Cardiac fibroblast (primary cell): ENCODE measurements at regions not wholly inside any gene's neighbourhood (a gene's known extent, or its start where the extent isn't known, plus 50 kb on each side); places are given as distances from the start of the nearest gene placed in this dataset.

Source experiments
- DNase-seq, 2 donors: peaks; one replicate each; pipeline versions ENCODE4 v3.0.0 to v3.0.0-alpha.2; 2010; ENCODE audit warnings: low read depth in 2 of 2
- H3K4me3 ChIP-seq, 2 donors: replicated peaks in 1 of 2; 1 replicate in 1 of 2; 2 replicates in 1 of 2; pipeline ENCODE4 v1.5.1; 2011; ENCODE audit warnings: low read depth in 2 of 2, low read length in 2 of 2, mild to moderate bottlenecking in 2 of 2, moderate library complexity in 1 of 2
- CTCF ChIP-seq: IDR thresholded peaks from one replicate; pipeline ENCODE4 v1.5.1; 2011; ENCODE audit warnings: low read depth, mild to moderate bottlenecking, low read length, inconsistent platforms

- DNase-seq = no peak
- no peak for TF ChIP-seq CTCF
- no peak overlapping the region for H3K4me3 ChIP-seq
These were observed 53.0 kb upstream of the CA12 start for GRCh38 chr15:63434576-63435186.

- no peak for TF ChIP-seq CTCF
- H3K4me3 ChIP-seq = no peak overlapping the region
- no peak for DNase-seq
These were observed 53.7 kb upstream of the CA12 start for GRCh38 chr15:63435204-63435820.

- no peak overlapping the region for H3K4me3 ChIP-seq
- TF ChIP-seq CTCF = no peak
- no peak for DNase-seq
These were observed 54.7 kb upstream of the CA12 start for GRCh38 chr15:63436341-63436740.

GRCh38 chr15:63436872-63437375, 55.3 kb upstream of the CA12 start:
- DNase-seq = peak; percentile 88 to 89
- TF ChIP-seq CTCF = peak; percentile 19
- H3K4me3 ChIP-seq = no peak overlapping the region

- TF ChIP-seq CTCF = no peak
- H3K4me3 ChIP-seq = no peak overlapping the region
- peak in 1 of 2 donors; percentile 42 for DNase-seq
These were observed 58.1 kb upstream of the CA12 start for GRCh38 chr15:63439536-63440264.

- H3K4me3 ChIP-seq = no peak overlapping the region
- DNase-seq = no peak
- TF ChIP-seq CTCF = no peak
These were observed 58.6 kb upstream of the CA12 start for GRCh38 chr15:63440265-63440648.
